ENCODE measurements at regions not wholly inside any gene's neighbourhood (a gene's known extent, or its start where the extent isn't known, plus 50 kb on each side); places are given as distances from the start of the nearest gene placed in this dataset.

DNA sequence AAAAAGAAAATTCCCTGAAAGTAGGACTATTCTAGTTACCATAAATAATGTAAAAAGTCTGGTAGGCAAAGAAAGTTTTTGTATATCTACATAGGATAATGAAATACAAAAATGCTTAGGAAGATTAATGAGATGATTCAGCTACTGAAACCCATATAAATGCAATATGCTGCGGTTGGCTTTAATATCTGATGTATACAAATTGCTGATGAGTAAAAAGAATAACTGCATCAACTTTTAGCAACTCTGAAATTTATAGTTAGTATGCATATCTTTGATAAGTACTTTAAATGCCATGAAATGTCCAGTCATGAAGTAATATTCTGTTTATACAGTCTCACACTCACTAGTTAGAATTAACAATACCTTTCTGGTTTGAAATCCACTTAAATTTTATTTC, 404.8 kb downstream of the TLL1 start:
- in situ Hi-C loops (cut with HindIII; ENCODE audit: extremely low pct_ligation_motif_present, low pct_unique_long_range_greater_than_20kb) (no loop called here), intact Hi-C loops (cut with micrococcal nuclease; ENCODE audit: unreplicated experiment) (no loop called here)
- H3K27me3 ChIP-seq (ENCODE audit: control insufficient read depth in 1 of 2, insufficient read depth in 2 of 2, low read length in 2 of 2) = no peaks in the 10 kb centered on the region; a peak in 1 of 5 replicates
- ChIA-PET POLR2A (no interaction called here), CTCF (ENCODE audit: low intra/inter-chr PET ratio, low total read pairs) (no interaction called here)
- no peak overlapping the region for H2AFZ ChIP-seq (ENCODE audit: low read length)
- ATAC-seq (no peak), FAIRE-seq (no peak), DNase-seq (ENCODE audit: low spot score) (no peak)
- H3K27ac ChIP-seq (ENCODE audit: extremely low read length, insufficient read depth, low read length) = no peak overlapping the region
- H3K36me3 ChIP-seq (replicated peaks in 1 of 2; ENCODE audit: control insufficient read depth in 1 of 2, insufficient read depth in 2 of 2, low read length in 2 of 2) = no peaks in the 10 kb centered on the region
- BruUV-seq (replicated peaks) = no TSS peak
- H3K9me3 ChIP-seq (ENCODE audit: low read length) = no peaks in the 10 kb centered on the region
- H3K4me3 ChIP-seq (replicated peaks in 1 of 3; ENCODE audit: insufficient read depth in 1 of 3, low read depth in 2 of 3, low read length in 3 of 3) = no peak overlapping the region
- H3K9ac ChIP-seq (ENCODE audit: insufficient read depth, low read depth, low read length) = no peak overlapping the region
- 0% methylated on average over 1 of the region's 1 CpG for WGBS (ENCODE audit: low lambda C conversion rate)
- no peaks in the 10 kb centered on the region for H3K79me2 ChIP-seq (ENCODE audit: insufficient read depth, low read length)
- no peak overlapping the region for H3K4me2 ChIP-seq (ENCODE audit: low read depth, low read length)
- H3K4me1 ChIP-seq (ENCODE audit: insufficient read depth, low read length) = no peaks in the 10 kb centered on the region
- no peaks in the 10 kb centered on the region for H4K20me1 ChIP-seq (ENCODE audit: insufficient read depth, low read length)
- no peak for TF ChIP-seq ATF7-NPFF (CRISPR knock-in tag; IDR thresholded peaks at IDR 0.05; ENCODE audit: low read depth)
- TF ChIP-seq ZEB1 (IDR thresholded peaks at IDR 0.05; ENCODE audit: insufficient replicate concordance, low read depth) = no peak
- TF ChIP-seq, protein P1, sequence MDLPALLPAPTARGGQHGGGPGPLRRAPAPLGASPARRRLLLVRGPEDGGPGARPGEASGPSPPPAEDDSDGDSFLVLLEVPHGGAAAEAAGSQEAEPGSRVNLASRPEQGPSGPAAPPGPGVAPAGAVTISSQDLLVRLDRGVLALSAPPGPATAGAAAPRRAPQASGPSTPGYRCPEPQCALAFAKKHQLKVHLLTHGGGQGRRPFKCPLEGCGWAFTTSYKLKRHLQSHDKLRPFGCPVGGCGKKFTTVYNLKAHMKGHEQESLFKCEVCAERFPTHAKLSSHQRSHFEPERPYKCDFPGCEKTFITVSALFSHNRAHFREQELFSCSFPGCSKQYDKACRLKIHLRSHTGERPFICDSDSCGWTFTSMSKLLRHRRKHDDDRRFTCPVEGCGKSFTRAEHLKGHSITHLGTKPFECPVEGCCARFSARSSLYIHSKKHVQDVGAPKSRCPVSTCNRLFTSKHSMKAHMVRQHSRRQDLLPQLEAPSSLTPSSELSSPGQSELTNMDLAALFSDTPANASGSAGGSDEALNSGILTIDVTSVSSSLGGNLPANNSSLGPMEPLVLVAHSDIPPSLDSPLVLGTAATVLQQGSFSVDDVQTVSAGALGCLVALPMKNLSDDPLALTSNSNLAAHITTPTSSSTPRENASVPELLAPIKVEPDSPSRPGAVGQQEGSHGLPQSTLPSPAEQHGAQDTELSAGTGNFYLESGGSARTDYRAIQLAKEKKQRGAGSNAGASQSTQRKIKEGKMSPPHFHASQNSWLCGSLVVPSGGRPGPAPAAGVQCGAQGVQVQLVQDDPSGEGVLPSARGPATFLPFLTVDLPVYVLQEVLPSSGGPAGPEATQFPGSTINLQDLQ (CRISPR knock-in tag; IDR thresholded peaks at IDR 0.05) = no peak
- no peak for TF ChIP-seq ARID5B (CRISPR knock-in tag; IDR thresholded peaks at IDR 0.05)
- TF ChIP-seq ZKSCAN5 (CRISPR knock-in tag; IDR thresholded peaks at IDR 0.05) = no peak
- no peak for TF ChIP-seq KLF13 (CRISPR knock-in tag; IDR thresholded peaks at IDR 0.05)
- no peak for TF ChIP-seq ZNF891 (CRISPR knock-in tag; IDR thresholded peaks at IDR 0.05)
- TF ChIP-seq KDM6A (CRISPR knock-in tag; IDR thresholded peaks at IDR 0.05; ENCODE audit: low read depth) = no peak
- TF ChIP-seq, protein P2, sequence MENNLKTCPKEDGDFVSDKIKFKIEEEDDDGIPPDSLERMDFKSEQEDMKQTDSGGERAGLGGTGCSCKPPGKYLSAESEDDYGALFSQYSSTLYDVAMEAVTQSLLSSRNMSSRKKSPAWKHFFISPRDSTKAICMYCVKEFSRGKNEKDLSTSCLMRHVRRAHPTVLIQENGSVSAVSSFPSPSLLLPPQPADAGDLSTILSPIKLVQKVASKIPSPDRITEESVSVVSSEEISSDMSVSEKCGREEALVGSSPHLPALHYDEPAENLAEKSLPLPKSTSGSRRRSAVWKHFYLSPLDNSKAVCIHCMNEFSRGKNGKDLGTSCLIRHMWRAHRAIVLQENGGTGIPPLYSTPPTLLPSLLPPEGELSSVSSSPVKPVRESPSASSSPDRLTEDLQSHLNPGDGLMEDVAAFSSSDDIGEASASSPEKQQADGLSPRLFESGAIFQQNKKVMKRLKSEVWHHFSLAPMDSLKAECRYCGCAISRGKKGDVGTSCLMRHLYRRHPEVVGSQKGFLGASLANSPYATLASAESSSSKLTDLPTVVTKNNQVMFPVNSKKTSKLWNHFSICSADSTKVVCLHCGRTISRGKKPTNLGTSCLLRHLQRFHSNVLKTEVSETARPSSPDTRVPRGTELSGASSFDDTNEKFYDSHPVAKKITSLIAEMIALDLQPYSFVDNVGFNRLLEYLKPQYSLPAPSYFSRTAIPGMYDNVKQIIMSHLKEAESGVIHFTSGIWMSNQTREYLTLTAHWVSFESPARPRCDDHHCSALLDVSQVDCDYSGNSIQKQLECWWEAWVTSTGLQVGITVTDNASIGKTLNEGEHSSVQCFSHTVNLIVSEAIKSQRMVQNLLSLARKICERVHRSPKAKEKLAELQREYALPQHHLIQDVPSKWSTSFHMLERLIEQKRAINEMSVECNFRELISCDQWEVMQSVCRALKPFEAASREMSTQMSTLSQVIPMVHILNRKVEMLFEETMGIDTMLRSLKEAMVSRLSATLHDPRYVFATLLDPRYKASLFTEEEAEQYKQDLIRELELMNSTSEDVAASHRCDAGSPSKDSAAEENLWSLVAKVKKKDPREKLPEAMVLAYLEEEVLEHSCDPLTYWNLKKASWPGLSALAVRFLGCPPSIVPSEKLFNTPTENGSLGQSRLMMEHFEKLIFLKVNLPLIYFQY (CRISPR knock-in tag; IDR thresholded peaks at IDR 0.05; ENCODE audit: borderline replicate concordance) = no peak
- no peak for TF ChIP-seq ZNF138 (CRISPR knock-in tag; IDR thresholded peaks at IDR 0.05; ENCODE audit: low read depth)
- no peak for TF ChIP-seq ZNF768 (CRISPR knock-in tag; IDR thresholded peaks at IDR 0.05)
- no peak for TF ChIP-seq HBP1 (CRISPR knock-in tag; IDR thresholded peaks at IDR 0.05; ENCODE audit: low read depth)
